GM20000 (cell line): ENCODE measurements at regions not wholly inside any gene's neighbourhood (a gene's known extent, or its start where the extent isn't known, plus 50 kb on each side); places are given as distances from the start of the nearest gene placed in this dataset.
"Not testable (repeated sequence)": the region's sequence is repeated elsewhere in the genome, so short reads cannot be mapped to it uniquely, and the experiment has no call there.

Source experiments
- DNase-seq: peaks from one replicate; pipeline ENCODE4 v3.0.0; 2012; ENCODE audit warnings: low spot score
- TF ChIP-seq, protein P1 (sequence below): IDR thresholded peaks from 2 replicates; pipeline ENCODE4 v1.5.1; 2012; ENCODE audit warnings: mild to moderate bottlenecking, control low read depth; ENCODE audit errors: extremely low read depth, missing control alignments

GRCh38 chr5:126280846-126281245 lies 142.4 kb upstream of the GRAMD2B start:
- DNase-seq: no peak

GRCh38 chr5:126284977-126285696 lies 138.1 kb upstream of the GRAMD2B start:
- TF ChIP-seq, protein P1, sequence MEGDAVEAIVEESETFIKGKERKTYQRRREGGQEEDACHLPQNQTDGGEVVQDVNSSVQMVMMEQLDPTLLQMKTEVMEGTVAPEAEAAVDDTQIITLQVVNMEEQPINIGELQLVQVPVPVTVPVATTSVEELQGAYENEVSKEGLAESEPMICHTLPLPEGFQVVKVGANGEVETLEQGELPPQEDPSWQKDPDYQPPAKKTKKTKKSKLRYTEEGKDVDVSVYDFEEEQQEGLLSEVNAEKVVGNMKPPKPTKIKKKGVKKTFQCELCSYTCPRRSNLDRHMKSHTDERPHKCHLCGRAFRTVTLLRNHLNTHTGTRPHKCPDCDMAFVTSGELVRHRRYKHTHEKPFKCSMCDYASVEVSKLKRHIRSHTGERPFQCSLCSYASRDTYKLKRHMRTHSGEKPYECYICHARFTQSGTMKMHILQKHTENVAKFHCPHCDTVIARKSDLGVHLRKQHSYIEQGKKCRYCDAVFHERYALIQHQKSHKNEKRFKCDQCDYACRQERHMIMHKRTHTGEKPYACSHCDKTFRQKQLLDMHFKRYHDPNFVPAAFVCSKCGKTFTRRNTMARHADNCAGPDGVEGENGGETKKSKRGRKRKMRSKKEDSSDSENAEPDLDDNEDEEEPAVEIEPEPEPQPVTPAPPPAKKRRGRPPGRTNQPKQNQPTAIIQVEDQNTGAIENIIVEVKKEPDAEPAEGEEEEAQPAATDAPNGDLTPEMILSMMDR: no peak
- DNase-seq: no peak

More at GRCh38 chr5:126280846-126281245, 142.4 kb upstream of the GRAMD2B start:
- TF ChIP-seq, protein P1: no peak

DNA sequence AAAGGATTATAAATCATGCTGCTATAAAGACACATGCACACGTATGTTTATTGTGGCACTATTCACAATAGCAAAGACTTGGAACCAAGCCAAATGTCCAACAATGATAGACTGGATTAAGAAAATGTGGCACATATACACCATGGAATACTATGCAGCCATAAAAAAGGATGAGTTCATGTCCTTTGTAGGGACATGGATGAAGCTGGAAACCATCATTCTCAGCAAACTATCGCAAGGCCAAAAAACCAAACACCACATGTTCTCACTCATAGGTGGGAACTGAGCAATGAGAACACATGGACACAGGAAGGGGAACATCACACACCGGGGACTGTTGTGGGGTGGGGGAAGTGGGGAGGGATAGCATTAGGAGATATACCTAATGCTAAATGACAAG lies 127.1 kb upstream of the GRAMD2B start:
- not testable (repeated sequence) for DNase-seq

- no peak for DNase-seq
- TF ChIP-seq, protein P1: no peak
Measured at GRCh38 chr5:126300293-126300692, 122.9 kb upstream of the GRAMD2B start.

DNA sequence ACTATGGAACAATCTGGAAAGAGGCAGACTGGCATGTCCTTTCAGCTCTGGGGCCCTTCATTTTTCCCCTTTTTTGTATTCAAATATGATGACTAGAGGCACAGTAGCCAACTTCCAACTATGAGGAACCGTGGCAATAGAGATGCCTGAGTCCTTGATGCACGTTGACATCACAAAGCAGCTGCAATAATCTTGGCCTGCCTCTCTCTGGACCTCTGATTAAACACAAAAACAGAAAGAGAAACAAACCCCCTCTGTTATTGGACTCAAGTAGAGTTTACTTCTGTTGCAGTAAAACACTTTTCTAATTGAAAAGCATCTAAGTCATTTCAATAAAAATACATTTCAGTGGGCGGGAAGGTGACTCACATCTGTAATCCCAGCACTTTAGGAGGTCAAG lies 122.2 kb upstream of the GRAMD2B start:
- TF ChIP-seq, protein P1: no peak
- DNase-seq: no peak

GRCh38 chr5:126309860-126310259 lies 113.3 kb upstream of the GRAMD2B start:
- TF ChIP-seq, protein P1: no peak
- no peak for DNase-seq

GRCh38 chr5:126311766-126312165 lies 111.4 kb upstream of the GRAMD2B start:
- TF ChIP-seq, protein P1: no peak

GRCh38 chr5:126315341-126315740 lies 107.9 kb upstream of the GRAMD2B start:
- TF ChIP-seq, protein P1: no peak
- DNase-seq: no peak

More at GRCh38 chr5:126311766-126312165, 111.4 kb upstream of the GRAMD2B start:
- DNase-seq: no peak
